Body of pancreas (tissue), 4 donors: ENCODE measurements at regions not wholly inside any gene's neighbourhood (a gene's known extent, or its start where the extent isn't known, plus 50 kb on each side); places are given as distances from the start of the nearest gene placed in this dataset.

Experiments
- ATAC-seq: fragments of 150-250 bp; one replicate; pipeline ENCODE4 v1.9.1; 2016
- DNase-seq, 4 donors: peaks; one replicate each; pipeline ENCODE4 v3.0.0-alpha.2; 2019
- H3K27ac ChIP-seq, 4 donors: fragments of 200-600 bp; sonication (generic); 1 replicate in 3 of 4; 2 replicates in 1 of 4; pipeline versions ENCODE4 v1.5.1 to v1.6.1; 2016 to 2019; ENCODE audit warnings: mild to moderate bottlenecking in 1 of 4, mixed read lengths in 1 of 4, moderate library complexity in 1 of 4
- H3K27me3 ChIP-seq, 2 donors: fragments of 200-600 bp; sonication (generic); one replicate each; pipeline ENCODE4 v1.6.0; 2016; ENCODE audit warnings: mild to moderate bottlenecking in 1 of 2
- H3K36me3 ChIP-seq, 2 donors: fragments of 200-600 bp; sonication (generic); replicated peaks in 1 of 2; 2 replicates each; pipeline ENCODE4 v1.5.1; 2016; ENCODE audit warnings: low read depth in 2 of 2; ENCODE audit not compliant: insufficient read depth in 1 of 2
- H3K4me1 ChIP-seq: fragments of 200-600 bp; sonication (generic); one replicate; pipeline ENCODE4 v1.6.0; 2016
- H3K4me3 ChIP-seq, 2 donors: fragments of 200-600 bp; sonication (generic); 1 replicate in 1 of 2; 2 replicates in 1 of 2; pipeline ENCODE4 v1.5.1; 2016 to 2019
- H3K9me3 ChIP-seq, 3 donors: fragments of 200-600 bp; sonication (generic); 1 replicate in 2 of 3; 2 replicates in 1 of 3; pipeline ENCODE4 v1.5.1; 2016
- POLR2A ChIP-seq, 3 donors: fragments of 450-650 bp; IDR thresholded peaks; one replicate each; pipeline ENCODE4 v1.6.1; 2016; ENCODE audit warnings: antibody characterized with exemption in 3 of 3, mild to moderate bottlenecking in 2 of 3
- WGBS, 2 donors: methylation state at CpG; one replicate each; pipeline ENCODE4 v1.1.5; 2017; 5-methylcytosine and 5-hydroxymethylcytosine counted together
- intact Hi-C: fragments of 100-400 bp; cut with DNase I; formaldehyde crosslinking; loops from one replicate; pipeline ENCODE4 v1.15.1; 2023
- TF ChIP-seq, protein P1 (sequence below), 7 experiments: fragments of 450-650 bp in 4 of 7; fragments of 200-600 bp in 3 of 7; sonication (generic) in 3 of 7; IDR thresholded peaks; one replicate each; pipeline ENCODE4 v1.5.1; 2016 to 2019; ENCODE audit warnings: antibody characterized with exemption in 7 of 7

- Histone ChIP-seq H3K27ac (no peak overlapping the region), H3K9me3 (no peaks in the 10 kb centered on the region), H3K4me3 (no peak overlapping the region), H3K36me3 (no peaks in the 10 kb centered on the region), H3K27me3 (no peaks in the 10 kb centered on the region), H3K4me1 (no peaks in the 10 kb centered on the region)
- DNase-seq: no peak
- no peak for TF ChIP-seq POLR2A (IDR thresholded peaks at IDR 0.05)
- TF ChIP-seq, protein P1, sequence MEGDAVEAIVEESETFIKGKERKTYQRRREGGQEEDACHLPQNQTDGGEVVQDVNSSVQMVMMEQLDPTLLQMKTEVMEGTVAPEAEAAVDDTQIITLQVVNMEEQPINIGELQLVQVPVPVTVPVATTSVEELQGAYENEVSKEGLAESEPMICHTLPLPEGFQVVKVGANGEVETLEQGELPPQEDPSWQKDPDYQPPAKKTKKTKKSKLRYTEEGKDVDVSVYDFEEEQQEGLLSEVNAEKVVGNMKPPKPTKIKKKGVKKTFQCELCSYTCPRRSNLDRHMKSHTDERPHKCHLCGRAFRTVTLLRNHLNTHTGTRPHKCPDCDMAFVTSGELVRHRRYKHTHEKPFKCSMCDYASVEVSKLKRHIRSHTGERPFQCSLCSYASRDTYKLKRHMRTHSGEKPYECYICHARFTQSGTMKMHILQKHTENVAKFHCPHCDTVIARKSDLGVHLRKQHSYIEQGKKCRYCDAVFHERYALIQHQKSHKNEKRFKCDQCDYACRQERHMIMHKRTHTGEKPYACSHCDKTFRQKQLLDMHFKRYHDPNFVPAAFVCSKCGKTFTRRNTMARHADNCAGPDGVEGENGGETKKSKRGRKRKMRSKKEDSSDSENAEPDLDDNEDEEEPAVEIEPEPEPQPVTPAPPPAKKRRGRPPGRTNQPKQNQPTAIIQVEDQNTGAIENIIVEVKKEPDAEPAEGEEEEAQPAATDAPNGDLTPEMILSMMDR (IDR thresholded peaks at IDR 0.05): no peak
- intact Hi-C loops: no loop called here
- ATAC-seq: no peak
These were observed 137.0 kb upstream of the PZP start for GRCh38 chr12:9345171-9345570.

DNA sequence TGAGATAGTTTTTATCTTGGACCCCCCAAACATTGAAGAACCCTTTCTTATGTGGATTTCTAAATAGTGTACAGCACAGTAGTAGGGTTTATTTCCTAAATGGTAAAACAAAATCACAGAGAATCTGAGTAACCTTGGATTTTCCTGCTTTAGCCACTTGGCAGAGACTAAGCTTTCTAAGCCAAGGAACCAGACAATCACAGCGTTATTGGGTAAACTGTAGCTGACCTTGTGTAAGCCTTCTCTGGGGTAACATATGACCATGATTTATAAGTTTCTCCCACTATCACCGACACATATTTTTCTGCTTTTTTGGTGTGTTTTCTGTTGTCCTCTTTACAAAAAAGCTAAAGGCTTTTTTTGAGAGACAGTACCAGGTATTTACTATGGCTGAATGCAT, 136.3 kb upstream of the PZP start:
- intact Hi-C loops: no loop called here
- no peaks in the 10 kb centered on the region for H3K27me3 ChIP-seq
- 2 to 15% methylated on average over 2 of the region's 2 CpGs for WGBS, 2 donors
- no peaks in the 10 kb centered on the region for H3K4me1 ChIP-seq
- no peaks in the 10 kb centered on the region for H3K36me3 ChIP-seq
- DNase-seq (no peak), ATAC-seq (no peak)
- no peaks in the 10 kb centered on the region for H3K9me3 ChIP-seq
- no peak overlapping the region for H3K27ac ChIP-seq
- no peak overlapping the region for H3K4me3 ChIP-seq
- TF ChIP-seq, protein P1 (IDR thresholded peaks at IDR 0.05): no peak
- no peak for TF ChIP-seq POLR2A (IDR thresholded peaks at IDR 0.05)

DNA sequence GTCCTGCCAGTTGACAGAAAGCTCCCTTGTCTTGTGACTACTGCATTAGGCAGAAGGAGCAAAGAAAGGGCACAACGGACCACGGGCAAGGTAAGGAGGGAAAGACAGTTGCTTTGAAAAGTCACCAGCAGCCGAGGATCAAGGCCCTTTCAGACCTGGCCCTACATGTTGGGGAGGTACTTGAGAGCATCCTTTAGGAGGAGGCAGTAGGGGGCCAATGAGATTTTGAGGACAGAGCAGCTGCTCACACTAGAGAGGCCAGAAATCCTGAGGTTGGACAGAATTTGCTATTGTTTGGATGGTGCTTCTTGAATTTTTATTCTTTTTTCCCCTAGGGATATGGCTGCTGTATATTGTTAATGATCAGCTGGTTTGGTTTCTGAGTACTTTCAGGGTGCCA, 135.5 kb upstream of the PZP start:
- Histone ChIP-seq H3K36me3 (no peaks in the 10 kb centered on the region), H3K27me3 (no peaks in the 10 kb centered on the region), H3K4me1 (no peaks in the 10 kb centered on the region), H3K27ac (no peak overlapping the region), H3K9me3 (no peaks in the 10 kb centered on the region), H3K4me3 (no peak overlapping the region)
- ATAC-seq: no peak
- WGBS, 2 donors: 73 to 80% methylated on average over 3 of the region's 3 CpGs
- intact Hi-C loops: no loop called here
- no peak for DNase-seq
- no peak for TF ChIP-seq POLR2A (IDR thresholded peaks at IDR 0.05)
- TF ChIP-seq, protein P1 (IDR thresholded peaks at IDR 0.05): no peak

GRCh38 chr12:9342614-9343353, 134.6 kb upstream of the PZP start:
- no peak overlapping the region for H3K4me3 ChIP-seq
- TF ChIP-seq POLR2A (IDR thresholded peaks at IDR 0.05): no peak
- TF ChIP-seq, protein P1 (IDR thresholded peaks at IDR 0.05): no peak
- no peaks in the 10 kb centered on the region for H3K27me3 ChIP-seq
- no peaks in the 10 kb centered on the region for H3K9me3 ChIP-seq
- intact Hi-C loops: no loop called here
- no peaks in the 10 kb centered on the region for H3K36me3 ChIP-seq
- WGBS, 2 donors: 58 to 64% methylated on average over 3 of the region's 3 CpGs
- ATAC-seq: no peak
- no peaks in the 10 kb centered on the region for H3K4me1 ChIP-seq
- H3K27ac ChIP-seq: no peak overlapping the region
- no peak for DNase-seq

DNA sequence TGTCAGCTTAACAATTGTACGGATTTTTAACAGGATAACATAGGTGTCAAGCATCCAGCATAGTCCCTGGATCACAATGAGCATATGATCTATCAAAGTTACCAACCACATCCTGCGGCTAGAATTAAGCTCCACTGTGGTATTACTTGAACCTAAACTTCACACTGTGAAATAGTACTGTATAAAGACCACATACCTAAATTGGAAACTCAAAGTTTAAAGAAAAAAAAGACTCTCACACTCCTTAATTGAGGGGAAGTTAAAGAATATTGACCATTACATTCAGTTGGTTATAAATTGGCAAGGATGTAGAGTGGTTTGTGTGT, 133.0 kb upstream of the PZP start:
- 80 to 85% methylated on average over 2 of the region's 2 CpGs for WGBS, 2 donors

More for the DNA sequence above, 133.0 kb upstream of the PZP start:
- TF ChIP-seq, protein P1 (IDR thresholded peaks at IDR 0.05): no peak
- TF ChIP-seq POLR2A (IDR thresholded peaks at IDR 0.05): no peak
- Histone ChIP-seq H3K4me1 (no peaks in the 10 kb centered on the region), H3K36me3 (no peaks in the 10 kb centered on the region), H3K27ac (no peak overlapping the region), H3K4me3 (no peak overlapping the region), H3K9me3 (no peaks in the 10 kb centered on the region), H3K27me3 (no peaks in the 10 kb centered on the region)
- ATAC-seq (no peak), DNase-seq (no peak)
- intact Hi-C loops: no loop called here
